Epithelial cell of esophagus (primary cell): ENCODE measurements at regions not wholly inside any gene's neighbourhood (a gene's known extent, or its start where the extent isn't known, plus 50 kb on each side); places are given as distances from the start of the nearest gene placed in this dataset.

Source experiments
- DNase-seq: peaks from one replicate; pipeline ENCODE4 v3.0.0; 2010; ENCODE audit warnings: low read depth
- H3K4me3 ChIP-seq: 2 replicates; pipeline ENCODE4 v1.5.1; 2011; ENCODE audit warnings: mild to moderate bottlenecking, low read length, control low read depth
- CTCF ChIP-seq: IDR thresholded peaks from 2 replicates; pipeline ENCODE4 v1.5.1; 2011; ENCODE audit warnings: low read depth, mild to moderate bottlenecking, low read length, control low read depth, inconsistent platforms; ENCODE audit not compliant: insufficient read depth; ENCODE audit errors: missing control alignments

- peak overlapping the region; percentile 34 for H3K4me3 ChIP-seq
- no peak for TF ChIP-seq CTCF
- peak; percentile 87 for DNase-seq
Observed at GRCh38 chr7:42493436-42494198, 256.6 kb upstream of the GLI3 start.

DNA sequence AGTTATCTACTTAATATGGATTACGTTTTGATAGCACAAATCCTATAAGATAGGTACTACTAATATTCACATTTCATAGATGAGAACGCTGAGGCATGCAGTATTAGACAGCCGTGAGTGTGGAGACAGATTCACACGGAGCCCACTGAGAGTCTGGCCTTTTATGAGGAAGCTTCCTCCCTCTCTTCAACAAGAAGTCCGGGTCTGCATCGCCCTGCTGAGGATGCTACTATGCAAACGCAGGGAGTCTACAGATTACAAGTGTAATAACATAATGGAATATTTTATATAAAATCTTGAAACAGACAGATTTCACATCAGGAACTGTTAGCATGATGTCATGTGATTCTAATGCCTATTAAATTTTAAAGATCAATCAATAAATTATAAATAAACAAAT lies 255.9 kb upstream of the GLI3 start:
- H3K4me3 ChIP-seq, result no peak overlapping the region
- no peak for TF ChIP-seq CTCF
- no peak for DNase-seq

DNA sequence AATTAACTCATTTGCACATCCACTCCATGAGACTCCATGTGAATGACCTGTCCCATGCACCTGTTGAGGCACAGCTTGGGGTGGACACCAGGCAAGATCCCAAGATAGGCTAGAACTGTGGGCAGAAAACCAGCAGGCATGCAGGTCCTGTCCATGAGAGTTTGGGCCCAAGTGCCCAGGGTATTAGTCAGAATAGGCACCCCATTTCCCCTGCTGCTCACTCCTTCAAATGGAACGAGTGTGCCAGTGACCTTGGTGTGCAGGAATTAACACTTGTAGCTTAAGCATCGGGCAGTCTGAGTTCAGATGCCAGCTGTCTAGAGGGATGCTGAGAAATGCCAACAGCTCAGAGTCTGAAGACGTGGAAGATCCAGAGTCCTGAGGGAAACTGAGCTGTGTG lies 254.1 kb upstream of the GLI3 start:
- DNase-seq, result no peak
- H3K4me3 ChIP-seq, result no peak overlapping the region
- no peak for TF ChIP-seq CTCF

GRCh38 chr7:42489299-42489698 lies 252.3 kb upstream of the GLI3 start:
- H3K4me3 ChIP-seq, result no peak overlapping the region
- no peak for DNase-seq
- TF ChIP-seq CTCF, result no peak

GRCh38 chr7:42485301-42485766 lies 248.3 kb upstream of the GLI3 start:
- DNase-seq, result no peak
- TF ChIP-seq CTCF, result no peak
- H3K4me3 ChIP-seq, result no peak overlapping the region

DNA sequence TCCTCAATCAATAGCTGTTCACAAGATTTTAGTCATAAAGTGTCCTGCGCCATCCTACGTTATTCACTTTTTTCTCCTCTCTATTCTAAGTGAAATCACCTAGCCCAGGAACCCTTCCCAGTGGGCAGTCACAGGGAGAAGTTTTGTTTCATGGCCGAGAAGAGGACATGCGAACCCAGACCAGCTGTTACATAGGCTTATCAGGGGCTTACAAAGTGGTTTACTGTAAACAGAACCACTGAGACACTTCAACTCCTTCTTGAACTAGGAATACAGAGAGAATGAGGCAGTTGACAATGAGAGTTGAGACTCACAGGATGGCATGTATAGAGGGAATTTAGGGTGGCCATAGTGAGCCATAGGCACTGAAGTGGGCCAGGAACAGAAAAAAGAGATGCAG lies 246.9 kb upstream of the GLI3 start:
- no peak overlapping the region for H3K4me3 ChIP-seq
- no peak for TF ChIP-seq CTCF
- no peak for DNase-seq
